HCT116 (cell line): ENCODE measurements at regions not wholly inside any gene's neighbourhood (a gene's known extent, or its start where the extent isn't known, plus 50 kb on each side); places are given as distances from the start of the nearest gene placed in this dataset.

Source experiments
- ATAC-seq: fragments of 200-7000 bp; cut with Tn5 transposase; 2 replicates; pipeline ENCODE4 v1.9.1; 2020; ENCODE audit warnings: mild to moderate bottlenecking, moderate library complexity
- BruUV-seq: library from RNA; stranded (reverse); fragments of 400-500 nt; replicated peaks from 2 replicates; lab custom pipeline; 2021; lab: Mats Ljungman, UMichigan
- CTCF ChIA-PET: fragments of 300-600 bp; sonication (Branson Sonifier 250); formaldehyde crosslinking; loops from one replicate; lab custom pipeline; 2021; ENCODE audit warnings: antibody characterized with exemption; lab: Charles Lee
- POLR2A ChIA-PET: fragments of 300-600, 350-600 bp; sonication (Branson Sonifier 250); formaldehyde crosslinking; loops from one replicate; lab custom pipeline; 2021; ENCODE audit warnings: antibody characterized with exemption; lab: Charles Lee
- RAD21 ChIA-PET, 2 experiments: fragments of 300-600 bp; sonication (Branson Sonifier 250); formaldehyde crosslinking; loops; one replicate each; lab custom pipeline; 2023; ENCODE audit warnings: low total read pairs in 2 of 2; ENCODE audit not compliant: uncharacterized antibody in 2 of 2, unreplicated experiment in 2 of 2, low non-redundant PET in 1 of 2; lab: Charles Lee
- DNase-seq: peaks from one replicate; pipeline ENCODE4 v3.0.0-alpha.2; 2010; ENCODE audit warnings: low read depth, low spot score
- H2AFZ ChIP-seq: fragments of 200-600 bp; shearing (Covaris generic), sonication (generic); 2 replicates; pipeline ENCODE4 v1.6.1; 2017; ENCODE audit warnings: low read depth, mixed run types, mixed read lengths, antibody characterized with exemption, low read length; ENCODE audit not compliant: poor library complexity, severe bottlenecking
- H3K27ac ChIP-seq: 2 replicates; pipeline ENCODE4 v1.5.1; 2012; ENCODE audit warnings: low read depth, low read length
- H3K27me3 ChIP-seq: fragments of 200-600 bp; sonication (generic); 2 replicates; pipeline ENCODE4 v1.6.1; 2016; ENCODE audit warnings: mixed run types, low read length, mixed read lengths; ENCODE audit not compliant: insufficient read depth
- H3K36me3 ChIP-seq, 2 experiments: fragments of 200-500 bp in 1 of 2; fragments of 200-600 bp in 1 of 2; sonication (Bioruptor generic) in 1 of 2; sonication (generic) in 1 of 2; 2 replicates each; pipeline versions ENCODE4 v1.5.1 to v1.6.1; 2014 to 2016; ENCODE audit warnings: low read length in 2 of 2, inconsistent platforms in 1 of 2, mixed read lengths in 1 of 2, mixed run types in 1 of 2; ENCODE audit not compliant: insufficient read depth in 2 of 2, control insufficient read depth in 1 of 2
- H3K4me1 ChIP-seq, 2 experiments: fragments of 200-600 bp in 1 of 2; sonication (generic) in 1 of 2; 2 replicates each; pipeline versions ENCODE4 v1.5.1 to v1.6.1; 2012 to 2017; ENCODE audit warnings: low read length in 2 of 2, inconsistent platforms in 1 of 2, mild to moderate bottlenecking in 1 of 2, mixed read lengths in 1 of 2, mixed run types in 1 of 2, moderate library complexity in 1 of 2; ENCODE audit not compliant: insufficient read depth in 2 of 2, control insufficient read depth in 1 of 2
- H3K4me2 ChIP-seq: fragments of 200-600 bp; sonication (generic); 2 replicates; pipeline ENCODE4 v1.6.1; 2017; ENCODE audit warnings: mixed run types, low read length, mixed read lengths
- H3K4me3 ChIP-seq, 2 experiments: fragments of 200-600 bp in 1 of 2; sonication (generic) in 1 of 2; replicated peaks in 1 of 2; 2 replicates each; pipeline ENCODE4 v1.5.1; 2011 to 2016; ENCODE audit warnings: low read length in 2 of 2, control low read depth in 1 of 2, low read depth in 1 of 2, mild to moderate bottlenecking in 1 of 2, mixed read lengths in 1 of 2, mixed run types in 1 of 2
- H3K79me2 ChIP-seq: fragments of 200-600 bp; sonication (generic); 2 replicates; pipeline ENCODE4 v1.6.1; 2017; ENCODE audit warnings: mild to moderate bottlenecking, mixed run types, low read length, moderate library complexity, mixed read lengths; ENCODE audit not compliant: insufficient read depth
- H3K9ac ChIP-seq: fragments of 200-600 bp; sonication (generic); 2 replicates; pipeline ENCODE4 v1.6.1; 2016; ENCODE audit warnings: low read length, mixed read lengths
- H3K9me2 ChIP-seq: fragments of 200-600 bp; sonication (generic), shearing (Covaris generic); 2 replicates; pipeline ENCODE4 v1.6.1; 2017; ENCODE audit warnings: mixed run types, mild to moderate bottlenecking, moderate library complexity; ENCODE audit not compliant: insufficient read depth
- H3K9me3 ChIP-seq, 2 experiments: fragments of 200-500 bp in 1 of 2; fragments of 200-600 bp in 1 of 2; sonication (Bioruptor generic) in 1 of 2; sonication (generic) in 1 of 2; 2 replicates each; pipeline ENCODE4 v1.6.1; 2014 to 2017; ENCODE audit warnings: low read length in 2 of 2, mixed read lengths in 2 of 2, inconsistent platforms in 1 of 2, low read depth in 1 of 2, mild to moderate bottlenecking in 1 of 2, mixed run types in 1 of 2, moderate library complexity in 1 of 2; ENCODE audit not compliant: control insufficient read depth in 1 of 2, insufficient read depth in 1 of 2
- H4K20me1 ChIP-seq: fragments of 200-600 bp; sonication (generic), shearing (Covaris generic); 2 replicates; pipeline ENCODE4 v1.6.1; 2017; ENCODE audit warnings: mixed run types, mild to moderate bottlenecking, moderate library complexity; ENCODE audit not compliant: insufficient read depth
- ATF3 ChIP-seq: IDR thresholded peaks from 2 replicates; pipeline ENCODE4 v1.6.1; 2012
- CBX3 ChIP-seq: IDR thresholded peaks from 2 replicates; pipeline ENCODE4 v1.6.1; 2012; ENCODE audit warnings: low read depth
- EGR1 ChIP-seq: IDR thresholded peaks from 2 replicates; pipeline ENCODE4 v1.6.1; 2012; ENCODE audit warnings: low read depth
- ELF1 ChIP-seq: IDR thresholded peaks from 2 replicates; pipeline ENCODE4 v1.6.1; 2012; ENCODE audit warnings: low read depth, borderline replicate concordance
- EZH2phosphoT487 ChIP-seq: fragments of 200-600 bp; IDR thresholded peaks from 2 replicates; pipeline ENCODE4 v1.6.1; 2018; ENCODE audit warnings: antibody characterized with exemption, borderline replicate concordance
- FOSL1 ChIP-seq: IDR thresholded peaks from 2 replicates; pipeline ENCODE4 v1.6.1; 2012; ENCODE audit warnings: low read depth
- MAX ChIP-seq: IDR thresholded peaks from 2 replicates; pipeline ENCODE4 v1.6.1; 2012
- RAD21 ChIP-seq: IDR thresholded peaks from 2 replicates; pipeline ENCODE4 v1.6.1; 2012; ENCODE audit warnings: low read depth, mild to moderate bottlenecking
- SIN3A ChIP-seq: IDR thresholded peaks from 2 replicates; pipeline ENCODE4 v1.6.1; 2012; ENCODE audit warnings: low read depth
- SP1 ChIP-seq: IDR thresholded peaks from 2 replicates; pipeline ENCODE4 v1.6.1; 2012; ENCODE audit warnings: low read depth
- TCF7L2 ChIP-seq: IDR thresholded peaks from 2 replicates; pipeline ENCODE4 v1.7.0; 2011; ENCODE audit warnings: borderline replicate concordance, inconsistent platforms; ENCODE audit not compliant: insufficient read depth, insufficient read length; ENCODE audit errors: extremely low read depth
- YY1 ChIP-seq: IDR thresholded peaks from 2 replicates; pipeline ENCODE4 v1.6.1; 2011; ENCODE audit warnings: low read length, low read depth, moderate library complexity, mild to moderate bottlenecking; ENCODE audit not compliant: insufficient replicate concordance; ENCODE audit errors: extremely low read depth
- ZBTB33 ChIP-seq: IDR thresholded peaks from 2 replicates; pipeline ENCODE4 v1.6.1; 2011; ENCODE audit warnings: mild to moderate bottlenecking, low read length, moderate library complexity; ENCODE audit not compliant: insufficient replicate concordance; ENCODE audit errors: extremely low read depth
- ZFX ChIP-seq: fragments of 450-650 bp; IDR thresholded peaks from 2 replicates; pipeline ENCODE4 v1.6.1; 2017
- ZNF274 ChIP-seq: fragments of 200-500 bp; sonication (Bioruptor generic); IDR thresholded peaks from 2 replicates; pipeline ENCODE4 v1.6.1; 2014; ENCODE audit warnings: mild to moderate bottlenecking, low read depth, low read length, inconsistent platforms
- intact Hi-C: fragments of 100-400 bp; cut with micrococcal nuclease; formaldehyde crosslinking; loops from 2 replicates; pipeline ENCODE4 v1.10.0; 2022

- no peak for TF ChIP-seq EZH2phosphoT487
- no peak for TF ChIP-seq ELF1
These were observed 129.2 kb downstream of the KIF20B start (continued) for GRCh38 chr10:89830624-89831023.

GRCh38 chr10:89836840-89837164 lies 135.4 kb downstream of the KIF20B start:
- Histone ChIP-seq H3K27me3 (no peaks in the 10 kb centered on the region), H3K36me3 (no peaks in the 10 kb centered on the region), H2AFZ (no peak overlapping the region), H3K9me2 (no peaks in the 10 kb centered on the region), H3K79me2 (no peaks in the 10 kb centered on the region), H3K9ac (no peak overlapping the region), H3K9me3 (no peaks in the 10 kb centered on the region; a peak in 1 of 4 replicates), H3K4me3 (no peak overlapping the region), H4K20me1 (no peaks in the 10 kb centered on the region), H3K4me1 (no peaks in the 10 kb centered on the region), H3K4me2 (no peak overlapping the region), H3K27ac (no peak overlapping the region)
- no peak for ATAC-seq
- no peak for DNase-seq
- intact Hi-C loops, result no loop called here
- POLR2A ChIA-PET, result no interaction called here
- CTCF ChIA-PET, result no interaction called here
- RAD21 ChIA-PET, result no interaction called here
- TF ChIP-seq ATF3, result no peak
- no TSS peak for BruUV-seq

GRCh38 chr10:89837165-89838043 lies 136.0 kb downstream of the KIF20B start:
- Histone ChIP-seq H3K4me2 (no peak overlapping the region), H3K79me2 (no peaks in the 10 kb centered on the region), H3K9me3 (no peaks in the 10 kb centered on the region; a peak in 1 of 4 replicates), H3K4me3 (no peak overlapping the region), H3K27me3 (no peaks in the 10 kb centered on the region), H3K9me2 (no peaks in the 10 kb centered on the region), H3K9ac (no peak overlapping the region), H3K36me3 (no peaks in the 10 kb centered on the region), H2AFZ (no peak overlapping the region), H3K4me1 (no peaks in the 10 kb centered on the region), H4K20me1 (no peaks in the 10 kb centered on the region), H3K27ac (no peak overlapping the region)
- ATAC-seq (no peak), DNase-seq (no peak)
- ChIA-PET RAD21 (no interaction called here), CTCF (no interaction called here), POLR2A (no interaction called here)
- BruUV-seq, result no TSS peak
- intact Hi-C loops, result no loop called here
- TF ChIP-seq ZBTB33 (no peak), SP1 (no peak), MAX (no peak), YY1 (no peak), ZFX (no peak), SIN3A (no peak), ZNF274 (no peak), RAD21 (no peak), TCF7L2 (no peak), CBX3 (no peak), FOSL1 (no peak), EZH2phosphoT487 (no peak), EGR1 (no peak), ATF3 (no peak)
